Islet precursor cell (in vitro differentiated cells): ENCODE measurements at regions not wholly inside any gene's neighbourhood (a gene's known extent, or its start where the extent isn't known, plus 50 kb on each side); places are given as distances from the start of the nearest gene placed in this dataset.

Experiments
- DNase-seq: peaks from one replicate; pipeline ENCODE4 v3.0.0-alpha.2; 2018

GRCh38 chr5:135087950-135088349 lies 53.9 kb upstream of the PITX1 start:
- no peak for DNase-seq

GRCh38 chr5:135085936-135086725 lies 52.1 kb upstream of the PITX1 start:
- no peak for DNase-seq

- DNase-seq, result peak; percentile 47
These were observed 51.3 kb upstream of the PITX1 start for GRCh38 chr5:135085133-135085935.
